Renal cortex interstitium (tissue), 11 donors: ENCODE measurements at regions not wholly inside any gene's neighbourhood (a gene's known extent, or its start where the extent isn't known, plus 50 kb on each side); places are given as distances from the start of the nearest gene placed in this dataset.

Experiments
- DNase-seq, 11 donors: peaks; one replicate each; pipeline ENCODE4 v3.0.0-alpha.2; 2013; ENCODE audit warnings: low read depth in 9 of 11, low spot score in 4 of 11; ENCODE audit errors: extremely low read depth in 1 of 11

DNA sequence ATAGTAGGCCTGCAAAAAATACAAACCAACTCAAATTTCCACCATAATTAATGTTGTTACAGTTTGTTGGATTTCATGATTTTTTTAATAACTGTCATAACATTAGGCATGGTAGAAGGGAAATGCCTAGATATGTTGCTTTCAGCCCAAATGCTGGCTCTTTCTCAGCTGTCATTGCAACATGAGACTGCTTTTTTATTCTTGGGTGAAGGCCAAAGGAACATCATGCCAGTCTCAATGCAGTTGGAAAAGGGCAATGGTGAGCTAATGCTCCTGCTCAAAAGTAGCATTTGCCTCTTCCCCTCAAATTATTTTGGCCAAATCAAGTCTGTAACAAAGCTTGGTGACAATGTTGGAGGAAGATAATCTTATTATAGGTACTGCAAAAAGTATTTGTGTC lies 877.7 kb upstream of the PRMT6 start:
- DNase-seq: no peak

GRCh38 chr1:106181866-106182265 lies 874.6 kb upstream of the PRMT6 start:
- DNase-seq: no peak

DNA sequence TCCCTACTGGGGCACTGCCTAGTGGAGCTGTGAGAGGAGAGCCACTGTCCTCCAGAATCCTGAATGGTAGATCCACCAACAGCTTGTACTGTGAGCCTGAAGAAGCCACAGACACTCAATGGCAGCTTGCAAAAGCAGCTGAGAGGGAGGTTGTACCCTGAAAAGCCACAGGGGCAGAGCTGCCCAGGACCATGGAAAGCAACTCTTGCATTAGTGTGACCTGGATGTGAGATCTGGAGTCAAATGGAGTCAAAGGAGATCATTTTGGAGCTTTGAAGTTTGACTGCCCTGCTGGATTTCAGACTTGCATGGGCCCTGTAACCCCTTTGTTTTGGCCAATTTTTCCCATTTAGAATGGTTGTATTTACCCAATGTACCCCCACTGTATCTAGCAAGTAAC lies 871.4 kb upstream of the PRMT6 start:
- DNase-seq: no peak

DNA sequence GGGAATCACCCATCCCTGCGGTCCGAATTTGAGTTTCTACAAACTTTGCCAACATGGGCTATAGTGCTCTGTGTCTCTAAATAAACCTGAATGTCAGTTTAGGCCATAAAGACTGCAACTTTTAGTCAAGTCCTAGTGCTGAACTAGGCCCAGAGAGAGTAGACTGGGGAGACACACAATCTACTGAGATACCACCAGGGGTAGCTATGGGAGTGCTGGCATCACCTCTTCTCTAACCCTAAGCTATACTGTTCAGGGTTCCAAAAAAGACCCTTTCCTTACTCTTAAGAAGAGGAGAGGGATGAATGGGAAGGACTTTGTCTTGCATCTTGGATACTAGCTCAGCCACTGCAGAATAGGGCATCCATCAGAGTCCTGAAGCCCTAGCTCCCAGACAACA lies 866.7 kb upstream of the PRMT6 start:
- DNase-seq: no peak

- no peak for DNase-seq
Observed at GRCh38 chr1:106194206-106194605, 862.3 kb upstream of the PRMT6 start.

GRCh38 chr1:106200711-106201110 lies 855.8 kb upstream of the PRMT6 start:
- no peak for DNase-seq

GRCh38 chr1:106207185-106207584 lies 849.3 kb upstream of the PRMT6 start:
- no peak for DNase-seq

DNA sequence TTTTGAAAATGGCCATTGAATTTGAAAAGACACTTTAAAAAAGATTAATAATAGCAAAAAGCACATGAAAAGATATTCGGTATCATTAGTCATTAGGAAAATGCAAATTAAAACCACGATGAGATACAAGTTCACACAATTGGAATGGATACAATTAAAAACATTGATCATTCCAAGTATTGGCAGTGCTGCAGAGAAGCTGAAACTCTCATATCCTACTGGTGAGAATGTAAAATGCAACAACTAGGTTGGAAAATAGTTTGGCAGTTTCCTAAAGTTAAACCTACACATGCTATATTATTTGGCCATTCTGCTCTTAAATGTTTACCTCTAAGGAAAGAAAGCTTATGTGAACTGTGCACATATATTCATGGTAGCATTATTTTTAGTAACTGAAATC lies 838.7 kb upstream of the PRMT6 start:
- no peak for DNase-seq

DNA sequence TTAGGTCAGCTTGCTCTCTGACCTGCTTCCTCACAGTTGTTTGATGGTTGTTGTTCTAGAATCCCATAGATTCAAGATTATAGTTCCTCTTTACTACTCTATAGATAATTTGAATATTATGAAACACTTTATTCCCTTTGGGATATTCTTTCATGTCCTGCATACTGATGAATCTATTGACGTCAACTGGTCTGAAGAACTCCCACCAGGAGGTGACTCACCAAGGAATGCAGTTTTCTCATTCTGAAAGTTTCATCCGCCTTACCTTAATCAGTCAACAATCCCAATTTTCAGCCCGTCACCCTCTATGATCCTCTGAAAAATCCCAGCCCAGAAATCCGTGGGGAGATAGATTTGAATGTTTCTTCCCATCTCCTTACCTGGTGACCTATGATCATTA lies 834.1 kb upstream of the PRMT6 start:
- DNase-seq: no peak

DNA sequence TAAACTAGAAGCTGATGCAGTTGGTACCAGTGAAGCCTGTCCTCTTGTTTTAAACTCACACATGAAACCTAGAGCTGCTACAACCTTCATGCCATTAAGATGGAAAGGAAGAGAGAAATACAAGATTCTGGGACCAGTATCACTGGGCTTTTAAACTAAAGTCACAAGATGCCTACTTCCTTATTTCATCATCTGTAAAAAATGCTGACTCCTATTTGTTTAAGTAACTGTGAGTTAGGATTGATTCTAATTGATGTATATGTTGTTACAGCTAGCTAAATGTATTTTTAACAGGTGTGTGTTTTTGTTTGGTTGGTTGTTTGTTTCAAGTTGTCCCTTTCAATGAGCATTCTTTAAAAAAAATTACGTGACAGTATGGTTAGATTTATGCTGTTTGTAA lies 833.3 kb upstream of the PRMT6 start:
- no peak for DNase-seq

GRCh38 chr1:106224426-106224825 lies 832.0 kb upstream of the PRMT6 start:
- no peak for DNase-seq

GRCh38 chr1:106225403-106225802 lies 831.1 kb upstream of the PRMT6 start:
- DNase-seq: no peak

DNA sequence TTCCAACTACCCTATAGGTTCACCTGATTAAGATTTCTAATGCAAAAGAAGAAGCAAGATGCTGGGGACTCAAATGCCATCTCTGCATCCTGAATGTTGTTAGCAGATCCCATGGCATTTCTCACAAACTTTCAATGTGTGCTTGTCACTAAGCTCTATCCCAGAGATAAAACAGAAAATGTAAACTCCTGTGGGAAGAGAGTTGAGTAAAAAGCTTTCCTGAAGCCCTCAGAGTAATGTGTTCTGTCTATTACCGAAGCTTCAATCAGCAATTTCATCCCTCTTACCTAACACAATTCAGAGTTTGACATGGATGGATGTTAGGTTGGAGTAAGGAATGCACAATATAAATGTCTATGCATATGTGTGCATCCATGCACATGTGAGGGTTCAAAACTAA lies 829.9 kb upstream of the PRMT6 start:
- DNase-seq: no peak

DNA sequence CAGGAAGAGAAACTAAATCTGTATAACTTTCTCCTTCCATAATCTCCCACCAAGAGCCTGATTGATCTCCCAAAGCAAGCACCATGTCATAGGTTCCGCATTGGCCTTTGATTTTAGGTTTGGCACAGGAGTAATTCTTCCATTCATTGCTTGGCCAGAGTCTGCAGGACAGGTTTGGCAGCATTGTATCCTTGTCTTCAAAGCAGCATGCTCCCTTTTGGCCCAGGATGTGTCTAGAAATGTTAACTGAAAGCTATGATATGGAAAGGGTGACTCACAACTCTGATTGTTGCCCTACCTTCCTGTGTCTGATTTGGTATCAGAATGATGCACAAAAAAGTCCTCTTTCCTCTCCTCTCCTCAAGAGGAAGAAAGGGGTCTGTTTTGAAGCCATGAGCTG lies 824.3 kb upstream of the PRMT6 start:
- no peak for DNase-seq

GRCh38 chr1:106233511-106233910 lies 823.0 kb upstream of the PRMT6 start:
- no peak for DNase-seq

- no peak for DNase-seq
Observed at GRCh38 chr1:106249365-106249764, 807.1 kb upstream of the PRMT6 start.

DNA sequence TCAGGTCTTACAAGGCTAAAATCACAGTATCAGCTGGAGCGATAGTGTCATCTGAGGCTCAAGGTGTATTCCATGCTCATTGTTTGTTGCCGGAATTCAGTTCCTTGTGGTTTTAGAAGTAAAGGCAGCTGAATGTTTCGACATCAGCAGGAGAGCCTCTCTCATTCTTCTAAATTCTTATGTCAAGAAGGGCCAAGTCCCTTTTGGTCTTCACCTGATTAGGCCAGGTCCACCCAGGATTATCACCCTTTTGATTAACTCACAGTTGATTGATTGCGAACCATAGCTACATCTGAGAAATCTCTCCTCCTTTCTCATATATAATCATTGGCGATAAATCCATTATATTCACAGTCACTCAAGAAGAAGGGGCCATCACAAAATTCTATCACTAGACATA lies 806.7 kb upstream of the PRMT6 start:
- DNase-seq: no peak

DNA sequence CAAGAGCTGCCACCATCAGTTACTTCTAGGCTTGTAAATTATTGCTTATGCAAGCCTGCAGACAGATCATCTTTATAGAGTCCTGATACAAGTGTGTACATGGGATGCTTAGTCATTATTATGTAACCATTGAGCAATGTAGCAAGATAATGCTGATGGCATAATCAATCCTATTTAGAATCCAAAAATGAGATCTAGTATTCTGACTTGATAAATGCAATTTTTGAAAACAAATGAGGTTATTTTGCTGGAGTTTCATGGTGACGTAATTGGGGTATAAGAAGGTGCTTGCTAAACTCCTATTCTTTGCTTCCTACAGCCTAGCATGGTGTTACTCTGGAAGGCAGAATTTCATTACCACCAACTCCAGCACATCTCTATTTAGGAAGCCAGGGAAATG lies 801.7 kb upstream of the PRMT6 start:
- no peak for DNase-seq

- DNase-seq: no peak
Observed at GRCh38 chr1:106266786-106267185, 789.7 kb upstream of the PRMT6 start.

DNA sequence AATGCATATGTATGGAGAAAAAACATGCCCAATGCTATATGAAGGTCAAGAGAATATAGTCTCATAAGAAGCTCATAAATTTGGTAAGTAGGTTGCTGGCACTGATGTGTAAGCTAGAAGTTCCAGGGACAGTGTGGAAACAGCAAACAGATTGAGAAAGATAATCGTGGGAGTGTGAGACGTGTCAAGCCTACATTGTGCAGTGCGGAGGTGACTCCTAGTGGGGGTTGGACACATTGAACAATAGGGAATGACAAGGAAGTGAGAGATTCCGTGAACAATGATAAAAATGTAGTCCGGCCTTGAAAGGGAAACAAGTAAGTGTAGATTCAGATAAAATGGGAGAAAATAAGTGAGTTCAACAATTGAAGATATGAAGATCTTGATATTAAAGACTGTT lies 788.4 kb upstream of the PRMT6 start:
- DNase-seq: peak in 1 of 11 donors; percentile 1

GRCh38 chr1:106276871-106277270 lies 779.6 kb upstream of the PRMT6 start:
- no peak for DNase-seq

- DNase-seq: no peak
Observed at GRCh38 chr1:106277786-106278185, 778.7 kb upstream of the PRMT6 start.
